Fibroblast of mammary gland (primary cell): ENCODE measurements at regions not wholly inside any gene's neighbourhood (a gene's known extent, or its start where the extent isn't known, plus 50 kb on each side); places are given as distances from the start of the nearest gene placed in this dataset.
A peak's percentile ranks its signal among the peaks of the same experiment; 100 is the strongest.

Source experiments
- DNase-seq: peaks from one replicate; pipeline ENCODE4 v3.0.0-alpha.2; 2010; ENCODE audit warnings: low read depth
- H3K4me3 ChIP-seq: 2 replicates; pipeline ENCODE4 v1.5.1; 2011; ENCODE audit warnings: low read depth, mild to moderate bottlenecking, low read length, moderate library complexity; ENCODE audit not compliant: control insufficient read depth
- TF ChIP-seq, protein P1 (sequence below): conservative IDR thresholded peaks from 2 replicates; pipeline ENCODE4 v1.5.1; 2011; ENCODE audit warnings: low read depth, low read length, inconsistent platforms; ENCODE audit not compliant: control insufficient read depth, insufficient read depth

DNA sequence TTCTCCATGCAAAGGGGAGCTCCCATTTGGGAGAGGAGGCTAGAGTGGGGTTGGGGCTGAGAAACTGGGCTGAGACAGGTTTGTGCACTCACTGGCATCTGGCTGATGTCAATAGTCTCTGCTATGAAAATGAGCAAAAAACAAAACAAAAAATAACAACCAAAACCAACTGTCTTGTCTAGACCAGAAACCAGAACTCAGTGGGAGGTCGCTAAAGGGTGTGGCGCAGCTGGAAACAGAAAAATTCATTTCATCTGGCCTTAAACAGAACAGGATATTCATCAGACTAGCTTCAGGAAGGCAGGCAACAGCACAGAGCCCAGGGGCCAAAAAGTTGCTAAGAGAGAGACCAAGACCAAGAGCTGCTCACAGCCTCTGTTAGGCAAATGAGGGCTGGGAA lies 126.1 kb downstream of the THNSL2 start:
- H3K4me3 ChIP-seq = no peak overlapping the region
- DNase-seq = no peak
- TF ChIP-seq, protein P1, sequence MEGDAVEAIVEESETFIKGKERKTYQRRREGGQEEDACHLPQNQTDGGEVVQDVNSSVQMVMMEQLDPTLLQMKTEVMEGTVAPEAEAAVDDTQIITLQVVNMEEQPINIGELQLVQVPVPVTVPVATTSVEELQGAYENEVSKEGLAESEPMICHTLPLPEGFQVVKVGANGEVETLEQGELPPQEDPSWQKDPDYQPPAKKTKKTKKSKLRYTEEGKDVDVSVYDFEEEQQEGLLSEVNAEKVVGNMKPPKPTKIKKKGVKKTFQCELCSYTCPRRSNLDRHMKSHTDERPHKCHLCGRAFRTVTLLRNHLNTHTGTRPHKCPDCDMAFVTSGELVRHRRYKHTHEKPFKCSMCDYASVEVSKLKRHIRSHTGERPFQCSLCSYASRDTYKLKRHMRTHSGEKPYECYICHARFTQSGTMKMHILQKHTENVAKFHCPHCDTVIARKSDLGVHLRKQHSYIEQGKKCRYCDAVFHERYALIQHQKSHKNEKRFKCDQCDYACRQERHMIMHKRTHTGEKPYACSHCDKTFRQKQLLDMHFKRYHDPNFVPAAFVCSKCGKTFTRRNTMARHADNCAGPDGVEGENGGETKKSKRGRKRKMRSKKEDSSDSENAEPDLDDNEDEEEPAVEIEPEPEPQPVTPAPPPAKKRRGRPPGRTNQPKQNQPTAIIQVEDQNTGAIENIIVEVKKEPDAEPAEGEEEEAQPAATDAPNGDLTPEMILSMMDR = no peak

DNA sequence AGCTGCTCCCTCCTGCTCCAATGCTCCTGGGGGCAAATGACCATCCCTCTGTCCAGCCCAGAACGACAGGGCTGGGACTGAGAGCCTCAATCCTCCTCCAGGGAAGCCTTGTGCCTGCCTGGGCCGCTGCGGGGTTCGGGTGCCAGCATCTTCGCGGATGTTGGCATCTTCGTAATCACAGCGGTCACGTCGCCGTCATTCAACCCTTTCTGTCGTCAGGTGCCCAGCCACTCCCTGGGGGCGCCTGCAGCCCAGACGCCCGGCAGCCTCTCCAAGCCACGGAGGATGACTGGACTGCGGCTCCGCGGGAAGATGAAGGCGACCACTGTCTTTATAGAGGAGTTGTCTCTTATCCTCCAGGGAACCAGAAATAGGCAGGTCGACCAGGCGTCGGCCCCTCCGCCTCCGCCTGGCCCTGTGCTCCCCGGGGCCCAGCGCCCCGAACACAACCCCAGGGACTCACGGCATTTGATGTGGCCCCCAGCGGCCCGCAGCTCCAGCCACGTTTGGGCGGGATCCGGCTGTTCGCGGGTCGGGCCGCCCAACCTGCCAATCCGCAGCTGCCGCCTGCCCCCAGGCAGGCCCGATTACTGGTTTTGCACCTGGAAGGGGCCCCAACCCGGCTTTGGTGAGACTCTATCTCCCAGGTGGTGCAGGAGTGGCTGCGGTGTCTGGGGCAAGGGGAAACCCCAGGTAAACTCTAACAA lies 113.9 kb downstream of the THNSL2 start:
- no peak for DNase-seq
- TF ChIP-seq, protein P1 = no peak
- H3K4me3 ChIP-seq = no peak overlapping the region

DNA sequence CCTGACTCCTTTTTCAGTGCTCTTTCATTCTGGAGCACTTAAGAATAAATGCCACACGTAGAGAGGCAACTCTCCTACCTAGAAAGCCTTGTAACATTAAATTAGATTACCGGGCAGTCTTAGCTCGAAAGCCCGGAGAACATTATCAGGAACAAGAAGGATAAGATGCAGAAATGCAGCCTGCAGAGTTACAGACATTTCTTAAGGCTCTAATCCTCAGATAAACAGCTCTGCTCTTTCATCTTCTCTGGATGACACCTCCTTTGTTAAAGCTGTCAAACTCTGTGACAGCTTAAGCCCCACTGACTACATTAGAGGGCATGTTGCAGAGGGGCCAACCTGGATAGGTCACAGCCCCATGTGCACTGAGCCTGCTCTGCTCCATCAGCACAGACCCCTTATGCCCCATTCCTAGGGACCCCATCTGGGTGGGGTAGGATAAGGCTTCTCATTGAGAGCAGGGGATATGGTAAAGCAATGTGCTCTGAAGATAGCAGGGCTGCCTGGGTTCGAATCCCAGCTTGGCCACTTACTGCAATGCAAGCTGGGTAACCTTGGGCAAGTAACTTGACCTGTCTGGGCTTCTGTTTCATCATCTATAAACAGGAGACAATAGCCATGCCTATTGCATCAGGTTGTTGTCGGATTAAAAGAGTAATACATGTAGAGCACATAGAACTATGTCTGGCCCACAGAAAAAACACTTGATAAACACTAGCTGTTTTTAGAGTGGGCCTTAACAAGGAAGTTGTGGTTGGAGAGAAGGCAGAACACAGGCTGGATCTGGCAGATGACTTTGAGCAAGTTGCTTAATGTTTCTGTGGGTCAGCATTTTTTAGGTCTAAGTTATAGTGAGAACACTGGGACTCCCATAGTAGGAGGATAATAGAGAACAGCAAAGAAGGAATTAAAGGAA lies 111.4 kb downstream of the THNSL2 start:
- DNase-seq = no peak
- TF ChIP-seq, protein P1 = no peak
- H3K4me3 ChIP-seq = no peak overlapping the region

DNA sequence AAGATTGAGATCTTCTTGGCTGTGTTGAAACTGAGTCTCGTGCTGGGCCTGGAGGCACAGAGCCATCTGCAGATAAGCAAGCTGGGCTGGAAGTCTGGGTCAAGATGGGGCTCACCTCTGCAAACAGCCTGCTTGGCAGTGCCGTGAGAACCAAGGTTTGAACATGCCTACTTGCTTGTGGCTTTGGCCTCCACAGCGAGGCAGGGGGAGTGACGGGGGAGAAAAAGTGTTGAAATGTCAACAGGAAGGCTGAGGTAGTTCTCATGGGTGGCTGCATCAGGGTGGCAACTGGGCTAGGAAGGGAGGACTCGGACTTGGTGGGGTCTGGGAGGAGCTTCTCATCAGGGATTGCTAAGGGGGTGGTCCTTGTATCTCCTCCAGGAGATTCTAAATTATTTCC lies 99.7 kb downstream of the THNSL2 start:
- TF ChIP-seq, protein P1 = no peak
- no peak for DNase-seq
- no peak overlapping the region for H3K4me3 ChIP-seq

DNA sequence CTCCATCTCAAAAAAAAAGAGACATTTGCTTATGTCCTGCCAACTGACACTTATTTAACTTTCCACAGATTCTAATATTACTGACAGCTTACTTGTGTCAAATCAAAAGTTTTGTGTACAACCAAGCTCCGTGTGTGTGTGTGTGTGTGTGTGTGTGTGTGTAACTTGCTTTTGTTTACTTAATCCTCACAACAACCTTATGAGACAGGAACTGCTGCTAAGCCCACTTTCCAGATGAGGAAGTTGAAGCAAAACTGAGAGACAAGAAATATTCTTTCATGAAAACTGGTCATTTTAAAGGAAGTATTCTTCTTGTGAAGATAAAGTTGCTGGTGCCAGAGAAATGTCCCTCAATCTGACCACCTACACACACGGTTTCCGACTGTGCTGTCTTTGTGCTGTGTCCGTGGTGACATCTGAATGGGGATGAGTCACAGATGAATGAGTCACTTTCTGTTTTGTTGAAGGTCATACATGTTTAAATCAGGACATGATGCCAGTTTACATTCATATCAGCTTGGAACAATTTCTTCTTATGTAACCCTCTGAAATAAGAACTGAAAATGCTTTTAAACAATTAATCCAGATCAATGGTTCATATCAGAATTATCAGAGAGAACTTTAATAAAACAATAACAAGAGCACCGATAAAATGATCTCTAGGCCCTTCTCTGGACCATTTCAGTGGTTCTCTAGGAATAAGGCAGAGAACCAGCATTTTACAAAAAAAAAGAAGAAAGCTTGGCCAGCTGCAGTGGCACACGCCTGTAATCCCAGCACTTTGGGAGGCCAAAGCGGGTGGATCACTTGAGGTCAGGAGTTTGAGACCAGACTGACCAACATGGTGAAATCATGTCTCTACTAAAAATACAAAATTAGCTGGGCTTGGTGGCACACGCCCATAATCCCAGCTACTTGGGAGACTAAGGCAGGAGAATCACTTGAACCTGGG lies 95.5 kb downstream of the THNSL2 start:
- peak; percentile 47 for DNase-seq
- TF ChIP-seq, protein P1 = no peak
- H3K4me3 ChIP-seq = no peak overlapping the region

DNA sequence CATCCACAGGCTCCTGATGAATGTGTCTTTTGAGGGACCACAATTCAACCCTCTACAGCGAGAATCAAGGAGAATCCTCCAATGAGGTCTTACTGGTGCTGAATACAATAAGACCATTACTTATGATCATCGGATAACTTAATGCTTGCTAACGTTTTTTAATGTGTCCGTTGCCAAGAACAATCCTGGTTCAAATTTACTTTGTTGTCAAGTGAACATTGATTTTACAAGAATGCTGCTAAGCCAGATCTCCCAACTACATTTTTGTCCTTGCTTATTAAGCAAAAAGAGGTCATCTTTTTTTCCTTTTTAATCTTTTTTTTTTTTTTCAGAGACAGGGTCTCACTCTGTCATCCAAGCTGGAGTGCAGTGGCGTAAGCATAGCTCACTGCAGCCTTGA lies 93.7 kb downstream of the THNSL2 start:
- DNase-seq = no peak
- TF ChIP-seq, protein P1 = no peak
- no peak overlapping the region for H3K4me3 ChIP-seq
